Epithelial cell of esophagus (primary cell): ENCODE measurements at regions not wholly inside any gene's neighbourhood (a gene's known extent, or its start where the extent isn't known, plus 50 kb on each side); places are given as distances from the start of the nearest gene placed in this dataset.

ENCODE experiments used
- DNase-seq: peaks from one replicate; pipeline ENCODE4 v3.0.0; 2010; ENCODE audit warnings: low read depth
- H3K4me3 ChIP-seq: 2 replicates; pipeline ENCODE4 v1.5.1; 2011; ENCODE audit warnings: mild to moderate bottlenecking, low read length, control low read depth
- CTCF ChIP-seq: IDR thresholded peaks from 2 replicates; pipeline ENCODE4 v1.5.1; 2011; ENCODE audit warnings: low read depth, mild to moderate bottlenecking, low read length, control low read depth, inconsistent platforms; ENCODE audit not compliant: insufficient read depth; ENCODE audit errors: missing control alignments

GRCh38 chr16:9599415-9600120 is 508.1 kb downstream of the HAPSTR1 start:
- no peak for DNase-seq
- H3K4me3 ChIP-seq: no peak overlapping the region
- TF ChIP-seq CTCF: no peak

DNA sequence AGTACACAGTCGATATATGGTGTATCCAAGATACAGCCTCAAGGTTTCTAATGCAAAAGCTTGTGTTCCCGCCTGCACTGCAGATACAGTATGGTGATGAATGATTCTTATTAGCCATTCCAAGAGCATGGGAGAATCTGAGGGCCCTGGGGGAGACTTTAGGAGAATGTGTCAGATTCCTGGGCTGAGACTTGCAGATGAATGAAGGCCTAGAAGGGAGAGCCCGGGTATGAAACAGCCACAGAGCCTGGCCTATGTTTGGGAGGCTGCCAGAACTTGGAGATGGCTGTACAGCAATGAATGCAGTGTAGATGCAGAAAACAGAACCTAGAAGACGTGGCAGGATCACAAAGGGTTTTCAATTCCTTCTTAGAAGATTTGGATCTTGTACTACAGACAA is 510.7 kb downstream of the HAPSTR1 start:
- TF ChIP-seq CTCF: no peak
- DNase-seq: no peak
- H3K4me3 ChIP-seq: no peak overlapping the region

- no peak for TF ChIP-seq CTCF
- no peak for DNase-seq
- H3K4me3 ChIP-seq: no peak overlapping the region
These were observed 511.9 kb downstream of the HAPSTR1 start for GRCh38 chr16:9603316-9603715.

DNA sequence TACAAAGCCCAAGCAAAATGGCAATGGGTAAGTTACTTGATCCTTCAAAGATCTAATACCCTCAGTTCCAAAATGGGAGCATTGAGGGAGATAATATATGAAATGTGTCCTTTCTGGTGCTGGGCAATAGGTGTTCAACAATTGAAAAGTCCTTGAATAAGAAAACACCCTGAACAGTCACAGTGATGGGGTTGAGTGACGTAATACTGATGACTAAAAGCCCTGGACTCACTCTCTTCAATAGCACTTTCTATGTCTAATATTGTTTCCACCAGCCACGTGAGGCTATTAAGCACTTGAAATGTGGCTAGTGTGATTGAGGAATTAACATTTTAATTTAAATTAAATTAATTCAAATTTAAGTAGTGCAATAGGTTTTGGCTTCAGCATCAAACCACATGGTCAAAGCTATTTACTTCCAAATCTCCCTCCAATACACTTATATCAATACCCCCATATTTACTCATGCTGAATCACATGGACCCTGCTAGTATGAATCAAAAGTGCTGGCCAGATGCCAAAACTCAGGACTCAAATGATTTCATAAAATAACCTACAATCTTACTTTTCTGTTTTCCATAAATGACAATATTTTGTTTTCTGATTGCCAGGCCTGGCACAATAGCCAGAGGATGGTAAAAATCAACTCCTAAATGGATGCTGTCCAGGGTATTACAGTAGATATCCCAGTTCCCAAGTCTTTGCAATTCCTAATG is 516.2 kb downstream of the HAPSTR1 start:
- TF ChIP-seq CTCF: no peak
- no peak overlapping the region for H3K4me3 ChIP-seq
- peak; percentile 10 for DNase-seq

DNA sequence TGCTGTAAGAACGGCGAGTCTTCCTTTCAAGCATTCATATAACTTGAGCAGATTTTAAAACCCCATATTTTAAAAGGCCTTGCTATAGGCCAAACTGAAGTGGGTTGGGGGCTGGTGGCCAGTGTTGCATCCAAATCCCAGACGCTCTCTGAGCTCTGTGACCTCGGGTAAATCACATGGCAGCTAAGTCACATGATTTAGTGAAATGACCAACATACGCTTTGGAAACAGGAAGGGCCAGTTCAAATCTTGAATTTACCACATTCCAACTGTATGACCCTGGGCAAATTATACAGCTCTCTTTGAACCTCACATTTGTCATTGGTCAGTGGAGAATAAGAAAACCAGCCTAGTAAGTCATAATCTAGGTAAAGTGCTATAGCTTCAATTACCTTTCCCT is 519.3 kb downstream of the HAPSTR1 start:
- TF ChIP-seq CTCF: no peak
- no peak for DNase-seq
- H3K4me3 ChIP-seq: no peak overlapping the region

DNA sequence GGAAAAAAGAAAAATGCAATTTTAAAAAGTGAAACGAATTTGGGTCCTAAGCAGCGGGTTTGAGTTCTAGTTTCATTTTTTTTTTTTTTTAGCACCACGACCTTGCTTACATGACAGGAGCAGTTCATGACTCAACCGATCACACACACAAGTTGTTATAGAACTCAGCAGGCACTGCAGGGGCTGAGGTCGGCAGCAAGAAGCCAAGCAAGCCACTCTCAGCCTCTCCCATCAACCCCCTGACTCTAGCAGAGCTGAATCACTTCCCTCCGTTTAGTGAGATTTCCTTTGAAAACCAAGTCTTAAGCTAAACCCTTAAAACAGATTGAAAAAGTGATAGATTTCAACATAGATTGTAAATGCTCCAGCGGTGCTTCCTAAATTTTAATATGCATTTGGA is 520.8 kb downstream of the HAPSTR1 start:
- no peak overlapping the region for H3K4me3 ChIP-seq
- TF ChIP-seq CTCF: no peak
- DNase-seq: no peak

- H3K4me3 ChIP-seq: no peak overlapping the region
- TF ChIP-seq CTCF: no peak
These were observed 522.9 kb downstream of the HAPSTR1 start for GRCh38 chr16:9614389-9614788.

More at GRCh38 chr16:9614389-9614788, 522.9 kb downstream of the HAPSTR1 start:
- DNase-seq: no peak
